Erythroblast (primary cell): ENCODE measurements at regions not wholly inside any gene's neighbourhood (a gene's known extent, or its start where the extent isn't known, plus 50 kb on each side); places are given as distances from the start of the nearest gene placed in this dataset.

Experiments
- DNase-seq, 2 experiments: peaks; one replicate each; lab custom pipeline; 2025; lab: John Stamatoyannopoulos, UW
- GATA1 ChIP-seq: IDR thresholded peaks from 2 replicates; pipeline ENCODE4 v1.6.1; 2011; ENCODE audit warnings: low read depth, mild to moderate bottlenecking, control low read depth, low read length, moderate library complexity
- POLR2A ChIP-seq: IDR thresholded peaks from 2 replicates; pipeline ENCODE4 v1.6.1; 2011; ENCODE audit warnings: mild to moderate bottlenecking, low read length

DNA sequence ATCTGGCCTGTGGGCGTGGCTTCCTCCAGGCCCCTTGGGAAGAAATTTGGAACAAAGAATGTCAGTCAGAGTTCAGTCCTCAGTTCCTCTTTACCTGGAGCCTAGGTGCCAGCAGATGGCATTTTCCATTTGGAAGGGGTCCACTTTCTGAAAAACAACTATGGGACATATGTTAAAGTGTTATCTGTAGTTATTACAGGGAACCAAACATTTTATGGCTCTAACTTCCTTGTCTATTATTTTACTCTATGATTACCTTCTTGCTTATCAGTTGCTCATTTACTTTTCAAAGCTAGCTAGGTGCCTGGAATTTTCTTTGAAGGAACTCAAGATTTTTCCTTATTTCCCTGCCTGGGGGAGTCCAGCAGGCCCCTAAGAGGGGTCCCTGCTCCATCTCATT lies 159.8 kb upstream of the PUDP start:
- no peak for TF ChIP-seq POLR2A
- DNase-seq: no peak

DNA sequence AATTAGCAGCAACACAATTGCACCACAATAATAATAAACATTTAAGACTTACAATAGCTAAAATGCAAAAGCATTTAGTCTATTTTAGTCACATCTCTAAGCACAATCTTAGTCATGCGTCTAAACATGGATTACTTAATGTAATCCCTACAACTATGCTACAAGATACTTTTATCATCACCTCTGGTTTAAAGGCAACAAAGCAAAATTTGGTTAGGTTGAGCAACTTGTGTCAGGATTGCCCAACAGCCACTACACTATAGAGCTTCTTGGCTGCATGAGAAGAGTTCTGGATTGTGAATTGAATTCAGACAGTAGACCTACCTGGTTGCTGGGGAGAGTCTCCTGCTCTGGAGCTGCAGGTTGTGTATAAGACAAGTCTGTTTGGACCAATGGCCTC lies 146.5 kb upstream of the PUDP start:
- TF ChIP-seq GATA1: no peak
- no peak for TF ChIP-seq POLR2A
- DNase-seq: no peak

DNA sequence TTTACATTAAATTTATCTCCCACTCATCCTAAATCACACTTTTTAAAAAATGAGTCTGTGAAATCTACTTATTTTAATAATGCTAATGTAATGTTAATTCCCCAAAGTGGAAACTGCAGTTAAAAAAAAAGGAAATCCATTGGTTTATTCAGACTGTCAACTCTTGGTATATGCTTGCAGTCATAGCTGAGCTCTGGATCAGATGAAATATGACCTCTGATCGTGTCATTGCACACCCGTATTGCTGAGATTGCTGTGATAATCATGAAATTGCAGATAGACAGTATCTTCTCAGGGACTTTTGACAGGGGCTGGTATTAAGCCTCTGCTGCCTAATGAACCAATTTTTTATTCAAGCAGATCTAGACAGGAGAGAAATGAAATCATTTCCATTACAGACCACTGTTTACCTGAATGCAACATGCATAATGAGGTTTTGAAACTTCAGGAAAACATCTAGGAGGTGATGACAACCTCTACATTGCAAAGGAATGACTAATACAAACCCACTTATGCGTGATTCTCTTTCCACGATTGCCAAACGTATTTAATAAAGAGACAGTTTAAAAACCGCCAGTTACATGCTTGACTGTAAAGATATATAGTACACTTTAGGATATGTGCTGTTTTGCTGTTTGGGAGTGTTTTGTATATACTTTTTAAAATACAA lies 138.3 kb upstream of the PUDP start:
- no peak for TF ChIP-seq GATA1
- no peak for TF ChIP-seq POLR2A
- no peak for DNase-seq

DNA sequence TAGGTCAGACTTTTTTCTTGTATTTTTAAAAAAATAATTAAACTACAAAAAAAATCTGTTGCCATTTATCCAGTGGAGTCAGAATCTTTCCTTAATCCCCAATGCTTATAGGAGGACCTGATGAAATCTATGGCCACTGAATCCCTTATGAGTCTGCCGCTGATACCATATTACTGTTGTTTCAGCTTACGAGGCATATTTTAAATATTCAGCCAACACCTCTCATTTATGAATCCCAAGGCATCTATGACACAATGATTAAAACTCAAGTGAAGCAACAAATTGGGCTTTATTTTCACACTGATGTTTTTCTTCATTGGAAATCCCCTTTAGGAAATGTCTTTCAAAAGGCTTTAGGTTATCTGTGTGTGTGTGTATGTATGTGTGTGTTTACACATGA lies 137.8 kb upstream of the PUDP start:
- DNase-seq: no peak
- no peak for TF ChIP-seq GATA1
- TF ChIP-seq POLR2A: no peak

DNA sequence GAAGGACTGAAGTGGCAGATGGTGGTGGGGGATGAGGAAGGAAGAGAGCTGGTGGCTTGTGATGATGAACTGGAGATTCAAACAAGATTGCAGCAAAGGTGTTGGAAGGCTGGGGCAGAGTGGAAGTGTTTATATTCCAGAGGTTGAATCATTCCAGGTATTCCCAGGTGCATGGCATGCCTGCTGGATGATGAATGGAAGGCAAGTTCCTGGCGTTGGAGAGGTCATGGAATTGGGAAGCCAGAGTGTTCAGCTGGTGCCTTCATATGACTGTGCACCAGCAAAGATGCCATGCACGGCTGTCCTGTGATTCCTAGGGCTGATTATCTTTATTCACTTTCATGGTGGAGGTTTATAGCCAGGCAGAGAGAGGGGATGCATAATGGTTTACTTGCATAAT lies 135.8 kb upstream of the PUDP start:
- TF ChIP-seq GATA1: no peak
- no peak for TF ChIP-seq POLR2A
- DNase-seq: no peak

DNA sequence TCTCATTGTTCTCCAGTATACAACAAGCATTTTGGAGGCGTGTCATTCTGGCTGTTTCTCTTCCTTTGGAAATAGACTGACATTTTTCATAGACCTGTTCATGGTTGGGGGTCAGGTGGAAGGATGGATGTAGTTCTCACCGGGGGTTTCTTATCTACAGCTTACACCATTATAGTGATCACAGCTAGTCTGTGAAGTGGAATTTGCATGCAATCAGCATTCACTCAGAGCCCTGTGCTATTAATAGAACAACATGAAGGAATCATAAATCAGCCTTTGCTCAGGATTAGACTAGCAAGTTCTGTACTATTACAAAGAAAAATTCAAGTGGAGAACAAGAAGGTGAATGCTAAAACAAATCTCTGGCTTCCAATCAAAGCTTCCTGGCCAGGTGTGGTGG lies 132.6 kb upstream of the PUDP start:
- no peak for DNase-seq
- no peak for TF ChIP-seq GATA1
- TF ChIP-seq POLR2A: no peak

DNA sequence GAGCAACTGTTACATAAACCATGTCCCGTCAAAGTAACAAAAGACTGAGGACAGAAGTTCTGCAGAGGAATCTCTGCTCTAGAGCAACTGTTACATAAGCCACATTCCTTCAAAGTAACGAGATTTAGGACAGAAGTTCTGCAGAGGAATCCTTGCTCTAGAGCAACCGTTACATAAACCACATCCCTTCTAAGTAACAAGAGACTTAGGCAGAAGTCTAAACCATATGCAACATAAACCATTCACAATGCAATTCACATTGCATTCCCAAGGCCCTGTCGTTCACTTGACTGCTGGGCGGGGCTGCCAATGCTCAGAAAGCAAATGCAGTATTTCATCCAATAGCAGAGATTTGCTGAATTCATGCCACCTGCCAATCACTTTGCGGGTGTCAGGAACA lies 124.4 kb upstream of the PUDP start:
- DNase-seq: no peak
- no peak for TF ChIP-seq POLR2A
- TF ChIP-seq GATA1: no peak

DNA sequence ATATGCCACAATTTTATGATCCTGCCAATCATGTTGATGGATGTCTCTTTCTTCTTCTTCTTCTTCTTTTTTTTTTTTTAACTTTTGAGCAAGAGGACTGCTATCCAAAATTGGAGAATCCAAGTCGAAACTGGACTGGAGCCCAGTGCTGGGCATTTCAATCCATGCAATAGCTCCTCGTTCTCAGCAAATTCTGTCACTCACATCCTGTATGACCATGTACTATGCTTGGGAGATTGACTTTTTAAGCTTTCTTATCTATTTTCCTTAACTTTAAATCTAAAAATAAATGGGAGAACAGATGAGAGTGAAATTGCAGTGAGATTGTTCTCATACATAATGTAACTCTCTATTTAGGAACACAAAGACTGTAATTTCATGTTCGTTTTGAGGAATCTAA lies 123.0 kb upstream of the PUDP start:
- TF ChIP-seq GATA1 (no peak), POLR2A (no peak)
- no peak for DNase-seq

DNA sequence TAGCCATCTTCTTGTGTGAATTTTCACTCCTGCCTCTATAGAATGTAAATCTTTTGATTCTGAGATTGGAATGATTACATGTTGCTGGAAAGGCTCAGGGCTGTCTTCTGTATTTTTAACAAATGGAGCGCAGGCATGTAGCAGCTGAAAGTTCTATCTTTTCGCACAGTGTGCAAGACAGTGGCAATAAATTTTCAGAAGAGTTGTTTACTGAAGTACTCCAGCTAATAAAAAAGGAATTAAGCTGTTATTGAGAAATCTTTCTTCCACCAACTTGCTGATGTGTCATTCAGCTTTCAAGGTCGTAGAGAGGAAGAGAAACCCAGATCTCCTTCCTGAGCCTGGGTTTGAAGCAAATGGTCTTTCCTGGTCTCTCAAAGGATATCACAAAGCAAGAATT lies 122.0 kb upstream of the PUDP start:
- no peak for TF ChIP-seq GATA1
- no peak for DNase-seq

DNA sequence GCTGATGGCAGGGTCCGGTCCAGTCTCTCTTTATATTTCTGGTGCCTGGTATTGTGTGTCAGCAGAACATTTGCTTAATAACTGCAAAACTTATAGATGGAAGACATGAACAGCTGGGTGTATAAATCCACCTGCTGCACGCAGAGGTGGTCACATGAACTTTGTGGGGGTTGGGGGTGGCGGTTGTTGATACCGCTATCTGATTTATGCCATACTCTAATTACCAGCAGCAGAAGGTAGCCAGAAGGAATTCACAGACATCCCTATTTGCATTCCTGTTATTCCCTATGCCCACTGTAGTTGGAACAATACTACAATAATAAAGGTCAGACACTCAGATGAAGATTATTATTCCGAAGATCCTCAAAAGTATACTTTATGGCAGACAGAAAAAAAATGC lies 121.6 kb upstream of the PUDP start:
- no peak for DNase-seq

DNA sequence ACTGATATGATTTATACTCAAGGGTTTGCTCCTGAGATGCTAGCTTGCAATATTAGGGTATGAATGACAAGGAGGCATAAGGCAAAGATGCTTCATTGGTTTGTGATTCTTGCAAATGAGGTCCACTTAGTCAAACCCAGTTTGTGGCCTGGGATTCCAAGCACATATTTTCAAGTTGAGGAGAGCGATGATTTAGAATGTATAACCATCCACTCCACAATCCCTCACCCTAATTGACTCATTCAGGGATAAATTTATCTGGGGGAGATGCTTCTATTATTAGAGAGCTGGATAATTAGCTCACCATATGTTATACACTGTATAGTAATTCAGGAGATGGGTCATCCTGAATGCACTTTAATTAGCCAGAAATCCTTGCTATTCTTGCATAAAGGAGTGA lies 118.3 kb upstream of the PUDP start:
- DNase-seq: no peak
- TF ChIP-seq GATA1: no peak
- no peak for TF ChIP-seq POLR2A

More for the DNA sequence above, 121.6 kb upstream of the PUDP start:
- TF ChIP-seq POLR2A: no peak
- no peak for TF ChIP-seq GATA1

DNA sequence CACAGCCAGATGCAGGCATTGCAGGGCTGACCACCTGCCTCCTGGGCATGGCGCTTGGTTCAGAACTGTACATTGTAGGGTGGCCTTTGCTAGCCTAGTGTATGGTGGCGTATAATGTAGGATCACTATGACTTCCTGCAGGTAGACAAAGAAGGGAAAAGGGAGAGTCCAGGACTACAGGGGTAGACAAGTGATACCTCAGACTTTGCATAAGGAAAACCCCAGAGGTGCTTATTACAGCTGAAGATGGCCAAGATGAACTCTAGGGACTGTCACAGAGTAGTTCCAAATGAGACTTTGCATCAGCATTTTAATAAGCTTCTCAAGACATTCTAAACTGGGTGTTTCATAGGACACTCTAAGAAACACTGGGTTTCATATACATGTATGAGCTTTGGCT lies 116.4 kb upstream of the PUDP start:
- no peak for DNase-seq
- TF ChIP-seq POLR2A (no peak), GATA1 (no peak)

DNA sequence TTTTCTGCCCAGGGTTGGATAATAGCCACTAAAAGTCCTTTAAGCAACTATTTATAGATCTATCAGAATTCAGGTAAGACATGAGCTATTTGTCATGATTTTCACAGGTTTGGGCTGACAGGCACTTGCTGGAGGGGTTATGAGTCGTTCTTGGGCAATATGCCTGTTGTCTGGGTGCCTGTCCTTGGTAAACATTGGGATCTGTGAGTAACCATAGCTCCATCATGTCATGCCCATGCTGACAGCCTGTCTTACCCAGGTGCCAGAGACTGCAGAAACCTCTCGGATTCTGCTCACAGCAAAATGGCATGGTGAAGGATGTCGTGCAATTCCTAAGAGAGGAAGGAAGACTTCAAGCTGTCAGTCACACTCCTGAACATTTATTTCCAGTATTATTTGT lies 116.0 kb upstream of the PUDP start:
- DNase-seq: no peak
- no peak for TF ChIP-seq GATA1

DNA sequence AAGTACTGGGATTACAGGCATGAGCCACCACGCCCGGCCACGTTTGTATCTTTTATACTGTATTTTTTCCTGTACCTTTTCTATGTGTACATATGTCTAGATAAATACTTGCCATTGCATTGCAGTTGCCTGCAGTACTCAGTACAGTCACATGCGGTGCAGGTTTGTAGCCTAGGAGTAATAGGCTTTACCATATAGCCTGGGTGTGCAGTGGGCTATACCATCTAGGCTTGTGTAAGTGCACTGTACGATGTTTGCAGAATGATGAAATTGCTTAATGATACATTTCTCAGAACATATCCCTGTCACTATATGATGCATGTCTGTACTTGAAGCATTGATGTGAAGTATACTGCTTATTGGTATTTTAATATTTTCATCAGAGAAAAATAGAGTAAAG lies 115.4 kb upstream of the PUDP start:
- DNase-seq: no peak
- no peak for TF ChIP-seq GATA1
- no peak for TF ChIP-seq POLR2A

DNA sequence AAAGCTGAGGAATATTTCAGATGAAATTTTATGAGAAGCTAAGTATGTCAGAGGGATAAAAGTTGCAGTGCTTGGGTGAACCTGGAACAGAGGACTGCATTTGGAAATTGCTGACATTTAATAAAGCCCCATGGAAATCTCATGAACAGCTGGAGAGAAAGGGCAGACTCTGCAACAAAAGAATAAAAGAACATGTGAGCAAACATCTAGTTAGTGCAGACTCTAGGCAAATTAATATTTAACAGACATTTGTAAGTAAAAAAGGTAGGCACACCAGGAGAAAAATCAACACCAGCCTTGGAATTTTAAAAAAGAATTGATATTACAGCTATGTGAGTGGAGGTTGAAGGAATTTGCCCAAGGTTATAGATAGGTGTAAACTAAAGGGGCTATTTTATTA lies 114.6 kb upstream of the PUDP start:
- no peak for TF ChIP-seq POLR2A
- TF ChIP-seq GATA1: no peak
- DNase-seq: no peak
